IgD-negative memory B cell (primary cell): ENCODE measurements at regions not wholly inside any gene's neighbourhood (a gene's known extent, or its start where the extent isn't known, plus 50 kb on each side); places are given as distances from the start of the nearest gene placed in this dataset.
"Not testable (repeated sequence)": the region's sequence is repeated elsewhere in the genome, so short reads cannot be mapped to it uniquely, and the experiment has no call there.

Experiments
- H3K27ac Mint-ChIP-seq, 3 donors: one replicate each; pipeline ENCODE4 v1.8.0; 2020 to 2022; ENCODE audit warnings: mild to moderate bottlenecking in 3 of 3, mixed read lengths in 3 of 3, moderate library complexity in 1 of 3
- H3K27me3 Mint-ChIP-seq: one replicate; pipeline ENCODE4 v1.8.0; 2021; ENCODE audit warnings: mixed read lengths
- H3K36me3 Mint-ChIP-seq: one replicate; pipeline ENCODE4 v1.8.0; 2020; ENCODE audit warnings: mild to moderate bottlenecking, mixed read lengths
- H3K4me1 Mint-ChIP-seq, 3 donors: one replicate each; pipeline ENCODE4 v1.8.0; 2020 to 2022; ENCODE audit warnings: mixed read lengths in 3 of 3, mild to moderate bottlenecking in 1 of 3
- H3K4me3 Mint-ChIP-seq, 4 donors: one replicate each; pipeline ENCODE4 v1.8.0; 2020 to 2022; ENCODE audit warnings: mild to moderate bottlenecking in 4 of 4, mixed read lengths in 4 of 4, moderate library complexity in 3 of 4
- H3K9me3 Mint-ChIP-seq, 3 donors: one replicate each; pipeline ENCODE4 v1.8.0; 2020 to 2021; ENCODE audit warnings: mixed read lengths in 3 of 3, mild to moderate bottlenecking in 1 of 3

DNA sequence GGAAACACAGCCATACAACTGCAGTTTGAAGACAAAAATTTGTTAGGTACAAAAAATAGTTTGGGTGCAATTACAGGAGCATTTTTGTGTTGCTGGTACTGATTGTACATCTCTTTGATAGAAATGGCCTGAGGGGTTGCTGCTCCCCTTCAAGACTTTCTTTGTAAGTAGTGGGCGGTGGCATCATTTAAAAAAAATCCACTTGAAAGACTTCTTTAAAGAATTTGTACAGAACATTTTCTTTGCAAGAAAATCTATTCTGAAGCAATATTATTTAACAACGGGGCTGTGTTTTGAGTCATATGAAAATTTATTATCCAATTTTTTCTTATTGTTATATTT lies 144.1 kb upstream of the CAV2 start:
- Mint-ChIP-seq H3K27ac (no peak overlapping the region), H3K27me3 (peaks cover 2% of the 10 kb centered on the region), H3K4me1 (no peaks in the 10 kb centered on the region), H3K9me3 (no peaks in the 10 kb centered on the region), H3K4me3 (no peak overlapping the region), H3K36me3 (no peaks in the 10 kb centered on the region)

DNA sequence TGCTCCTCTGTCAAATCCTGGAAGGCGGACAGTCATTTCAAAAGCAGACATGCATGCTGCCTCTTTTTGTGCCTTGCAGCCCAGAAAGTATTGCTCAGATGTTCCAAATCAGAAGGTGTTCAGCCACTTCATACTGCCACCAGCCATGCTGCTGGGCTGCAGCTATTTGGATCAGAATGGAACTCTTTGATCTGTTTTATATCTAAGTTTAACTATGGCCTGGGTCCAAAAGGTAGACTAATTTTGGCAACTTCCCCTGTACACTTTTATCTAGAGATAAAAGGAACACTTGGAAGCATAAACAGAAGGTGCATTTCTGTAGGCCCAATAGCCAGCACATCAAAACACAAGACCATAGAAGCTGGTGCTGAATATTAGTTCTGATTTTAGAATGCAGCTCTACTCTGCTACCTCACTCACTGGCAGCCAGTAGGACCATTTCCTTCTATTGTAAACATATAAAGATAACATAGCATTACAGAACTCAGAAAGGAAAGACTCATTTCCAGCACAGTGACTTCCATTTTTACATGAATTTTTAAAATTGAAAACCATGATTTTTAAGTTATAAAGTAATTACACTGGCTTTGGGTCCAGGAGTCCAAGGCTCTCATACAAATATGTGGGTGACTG lies 143.1 kb upstream of the CAV2 start:
- Mint-ChIP-seq H3K4me1 (no peaks in the 10 kb centered on the region), H3K4me3 (no peak overlapping the region), H3K36me3 (no peaks in the 10 kb centered on the region), H3K27me3 (peaks cover 2% of the 10 kb centered on the region), H3K9me3 (no peaks in the 10 kb centered on the region), H3K27ac (no peak overlapping the region)

DNA sequence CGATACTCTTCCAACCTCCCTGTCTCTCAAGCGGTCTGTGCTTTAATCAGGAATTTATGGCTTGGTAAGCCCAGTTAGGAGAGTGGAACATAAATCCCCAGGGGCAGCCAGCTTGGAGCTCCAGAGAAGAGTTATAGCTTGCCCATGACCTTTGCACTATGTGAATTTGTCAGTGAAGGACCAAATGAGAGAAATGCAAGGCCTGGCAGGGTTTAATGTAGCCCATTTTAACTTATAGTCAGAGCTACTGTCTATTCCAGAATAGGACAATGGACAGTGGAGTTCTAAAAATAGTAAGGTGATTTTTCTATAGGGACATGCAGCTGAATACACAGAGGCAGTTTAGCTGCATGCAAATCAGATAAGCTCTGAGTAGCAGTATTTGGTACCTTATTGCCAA lies 142.6 kb upstream of the CAV2 start:
- H3K4me1 Mint-ChIP-seq: no peaks in the 10 kb centered on the region
- peaks cover 2% of the 10 kb centered on the region for H3K27me3 Mint-ChIP-seq
- H3K4me3 Mint-ChIP-seq: no peak overlapping the region
- H3K9me3 Mint-ChIP-seq: no peaks in the 10 kb centered on the region
- H3K27ac Mint-ChIP-seq: no peak overlapping the region
- no peaks in the 10 kb centered on the region for H3K36me3 Mint-ChIP-seq

DNA sequence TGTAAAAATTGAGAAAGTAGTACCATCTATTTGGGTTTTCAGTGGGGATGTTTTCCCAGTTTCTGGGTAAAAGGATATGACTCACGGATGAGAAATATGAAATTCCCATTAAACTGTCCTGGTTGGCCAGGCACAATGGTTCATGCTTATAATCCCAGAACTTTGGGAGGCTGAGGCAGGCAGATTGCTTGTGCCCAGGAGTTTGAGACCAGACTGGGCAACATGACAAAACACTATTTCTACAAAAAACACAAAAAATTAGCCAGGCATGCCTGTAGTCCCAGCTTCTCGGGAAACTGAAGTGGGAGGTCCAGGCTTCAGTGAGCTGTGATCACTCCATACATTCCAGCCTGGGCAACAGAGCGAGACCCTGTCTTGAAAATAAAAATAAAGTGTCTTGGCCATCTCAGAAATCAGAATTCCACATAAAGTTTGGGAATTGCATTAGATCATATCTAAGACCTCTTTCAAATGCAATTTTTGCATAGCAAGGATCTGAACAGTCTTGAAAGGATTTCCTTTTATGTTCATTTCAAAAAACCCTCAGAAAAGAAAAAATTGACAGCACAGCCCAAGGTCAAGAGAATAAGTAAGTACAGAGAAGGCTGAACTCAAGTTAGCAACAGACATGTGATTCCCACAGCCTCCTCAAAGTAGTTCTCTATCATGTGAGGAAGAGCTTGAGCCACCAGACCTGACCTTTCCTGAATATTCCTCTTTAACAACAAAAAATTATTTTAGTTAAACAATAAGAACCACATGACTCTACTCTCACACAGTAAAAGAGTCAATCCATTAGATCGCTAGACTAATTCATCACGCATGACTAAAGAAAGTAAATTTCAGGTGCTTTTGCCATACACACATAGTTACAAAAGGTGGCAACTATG lies 141.5 kb upstream of the CAV2 start:
- Mint-ChIP-seq H3K4me3 (no peak overlapping the region), H3K27me3 (peaks cover 5% of the 10 kb centered on the region), H3K4me1 (no peaks in the 10 kb centered on the region), H3K9me3 (no peaks in the 10 kb centered on the region), H3K36me3 (no peaks in the 10 kb centered on the region), H3K27ac (no peak overlapping the region)

DNA sequence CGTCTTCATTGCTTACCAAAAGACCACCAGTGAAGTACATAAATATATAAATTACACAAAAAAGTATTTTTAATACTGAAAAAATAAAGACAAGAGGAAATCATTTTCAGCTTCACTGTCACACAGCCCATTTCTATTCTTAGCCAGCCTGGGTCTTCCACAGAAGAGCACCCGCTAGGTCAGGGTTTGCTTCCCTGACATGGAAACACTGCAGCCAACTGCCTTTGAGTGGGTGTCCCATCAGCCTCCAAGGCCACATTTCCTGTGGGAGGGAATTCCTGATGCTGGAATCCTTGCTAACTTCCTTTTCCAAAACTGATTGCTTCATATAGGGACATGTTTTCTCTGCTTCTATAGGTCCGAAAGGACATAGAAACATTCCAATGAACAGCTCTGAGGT lies 137.8 kb upstream of the CAV2 start:
- no peaks in the 10 kb centered on the region for H3K36me3 Mint-ChIP-seq

DNA sequence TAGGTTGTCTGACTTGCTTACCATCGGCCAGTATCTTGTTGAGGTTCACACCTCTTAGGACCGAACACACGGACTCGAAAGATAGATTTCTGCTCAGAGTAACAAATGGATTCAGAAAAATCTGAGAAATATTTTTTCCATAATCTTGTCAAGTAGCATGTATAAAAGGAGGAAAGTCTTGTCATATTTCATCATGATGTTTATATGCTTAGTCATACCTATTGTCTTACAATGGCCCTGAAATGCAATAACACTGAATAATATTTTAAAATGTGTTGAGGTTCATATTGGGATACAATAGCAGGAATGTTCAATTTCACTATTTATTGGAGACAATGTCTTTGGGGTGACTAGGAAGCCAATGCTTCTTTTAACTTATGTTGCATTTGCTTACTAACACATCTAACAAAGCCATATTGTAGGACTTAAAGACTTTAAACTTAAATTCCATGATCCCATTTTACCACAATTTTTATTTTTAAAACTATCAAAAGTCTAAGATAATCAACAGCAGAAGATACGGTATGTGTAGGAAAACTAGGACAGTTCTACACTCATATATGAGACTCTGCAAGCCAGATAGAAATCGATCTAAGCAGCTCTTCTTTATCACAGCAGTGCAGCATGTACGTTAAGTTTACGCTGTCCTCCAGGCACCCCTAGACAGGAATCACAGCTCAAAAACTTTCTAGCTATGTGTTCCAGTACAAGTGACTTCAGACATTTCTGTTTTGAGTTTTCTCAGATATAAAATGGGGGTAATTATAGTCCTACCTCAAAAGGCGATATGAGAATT lies 135.7 kb upstream of the CAV2 start:
- Mint-ChIP-seq H3K4me1 (no peaks in the 10 kb centered on the region), H3K9me3 (no peaks in the 10 kb centered on the region), H3K36me3 (no peaks in the 10 kb centered on the region), H3K4me3 (no peak overlapping the region), H3K27ac (no peak overlapping the region), H3K27me3 (peaks cover 10% of the 10 kb centered on the region)

More for the DNA sequence above, 137.8 kb upstream of the CAV2 start:
- Mint-ChIP-seq H3K27me3 (peaks cover 10% of the 10 kb centered on the region), H3K9me3 (no peaks in the 10 kb centered on the region), H3K4me1 (no peaks in the 10 kb centered on the region), H3K4me3 (no peak overlapping the region), H3K27ac (no peak overlapping the region)

DNA sequence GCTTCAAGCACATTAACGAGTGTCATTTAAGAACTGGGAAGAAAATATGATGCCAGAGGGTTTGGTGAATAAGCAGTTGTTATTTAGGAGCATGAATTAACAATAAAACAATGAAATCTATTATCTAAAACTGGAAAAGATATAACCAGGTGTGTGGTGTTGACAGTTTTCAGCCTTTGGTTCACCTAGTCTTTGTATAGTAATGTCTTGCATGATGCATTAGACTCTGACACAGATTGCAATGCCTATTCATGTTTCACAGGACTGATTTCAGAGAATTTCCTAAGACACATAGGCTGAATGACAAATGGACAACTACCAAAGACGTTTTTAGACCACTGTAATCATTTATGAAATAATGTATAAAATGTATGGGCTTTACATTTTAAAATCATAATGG lies 135.1 kb upstream of the CAV2 start:
- Mint-ChIP-seq H3K36me3 (no peaks in the 10 kb centered on the region), H3K4me3 (no peak overlapping the region), H3K9me3 (no peaks in the 10 kb centered on the region), H3K4me1 (no peaks in the 10 kb centered on the region), H3K27ac (no peak overlapping the region), H3K27me3 (peaks cover 10% of the 10 kb centered on the region)

DNA sequence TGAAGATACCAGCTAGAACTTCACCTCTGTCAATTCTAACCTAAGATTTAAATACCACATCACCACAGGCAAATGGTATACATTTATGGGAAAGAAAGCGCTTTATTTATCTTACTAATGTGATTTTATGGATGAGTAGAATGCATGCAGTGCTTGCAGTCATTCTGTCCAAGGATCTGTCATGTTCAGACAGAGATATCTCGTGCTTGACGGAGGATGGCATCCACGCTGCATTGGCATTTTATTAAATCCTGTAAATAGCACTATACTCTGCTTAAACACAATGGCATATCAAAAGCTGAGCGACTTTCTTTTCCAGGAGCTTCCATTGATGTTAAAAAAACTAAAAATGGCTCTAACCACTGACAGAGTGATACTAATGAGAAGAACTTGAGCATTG lies 133.7 kb upstream of the CAV2 start:
- Mint-ChIP-seq H3K36me3 (no peaks in the 10 kb centered on the region), H3K4me1 (no peaks in the 10 kb centered on the region), H3K27me3 (peaks cover 14% of the 10 kb centered on the region), H3K9me3 (no peaks in the 10 kb centered on the region), H3K4me3 (no peak overlapping the region), H3K27ac (no peak overlapping the region)

DNA sequence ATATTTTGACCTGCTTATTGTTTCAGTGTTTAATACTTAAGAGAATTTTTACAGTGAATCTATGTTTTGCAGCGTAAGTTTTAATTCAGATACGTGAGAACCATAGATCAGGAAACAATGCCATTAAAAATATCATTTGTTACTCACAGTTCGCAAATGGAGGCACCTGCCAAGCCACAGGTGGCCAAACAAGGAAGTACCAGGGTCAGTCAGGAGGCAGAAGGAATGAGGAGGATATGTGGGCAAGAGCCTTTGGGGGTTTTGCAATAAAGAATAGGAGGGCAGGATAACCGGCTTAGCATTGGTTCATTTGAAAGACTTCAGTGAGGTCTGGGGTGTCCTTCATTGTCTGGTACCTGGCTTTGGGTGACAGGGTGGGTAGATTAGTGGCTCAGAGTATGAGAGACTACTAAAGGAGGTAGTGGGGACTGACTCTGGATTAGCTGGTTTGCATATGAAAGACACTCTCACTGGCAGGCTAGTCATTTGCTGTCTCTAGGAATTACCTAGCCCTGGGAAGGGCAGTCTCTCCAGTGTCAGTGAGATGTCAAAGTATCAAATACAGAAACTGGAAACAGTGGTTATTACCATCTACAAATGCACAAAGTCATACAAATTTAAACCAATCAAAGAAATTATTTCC lies 132.2 kb upstream of the CAV2 start:
- H3K27me3 Mint-ChIP-seq: peaks cover 11% of the 10 kb centered on the region
- H3K4me3 Mint-ChIP-seq: no peak overlapping the region
- H3K36me3 Mint-ChIP-seq: no peaks in the 10 kb centered on the region
- H3K27ac Mint-ChIP-seq: no peak overlapping the region
- H3K9me3 Mint-ChIP-seq: no peaks in the 10 kb centered on the region
- H3K4me1 Mint-ChIP-seq: peaks cover 0 to 1% (median 0%) of the 10 kb centered on the region in 3 donors

DNA sequence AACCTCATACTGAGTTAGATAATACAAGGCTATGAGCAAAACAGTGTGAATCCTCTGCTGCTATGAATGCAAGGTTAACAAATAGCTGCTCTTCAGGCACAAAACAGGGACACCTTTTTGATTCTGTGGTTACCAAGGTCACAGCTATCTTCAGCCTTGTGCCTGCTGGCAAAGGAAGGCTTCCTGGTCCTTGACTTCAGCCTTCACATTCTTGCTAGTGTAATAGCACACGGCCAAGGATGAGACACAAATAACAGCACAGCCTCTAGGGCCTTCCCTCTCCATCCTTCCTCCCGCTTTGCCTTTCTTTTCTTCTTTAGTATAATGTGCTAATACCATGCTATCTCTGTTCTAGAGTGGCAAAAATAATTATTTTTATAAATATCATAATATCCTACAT lies 130.6 kb upstream of the CAV2 start:
- peaks cover 0 to 4% (median 0%) of the 10 kb centered on the region in 3 donors for H3K9me3 Mint-ChIP-seq
- no peaks in the 10 kb centered on the region for H3K36me3 Mint-ChIP-seq
- peaks cover 0 to 1% (median 0%) of the 10 kb centered on the region in 3 donors for H3K4me1 Mint-ChIP-seq
- H3K4me3 Mint-ChIP-seq: no peak overlapping the region
- H3K27ac Mint-ChIP-seq: no peak overlapping the region
- peaks cover 8% of the 10 kb centered on the region for H3K27me3 Mint-ChIP-seq

DNA sequence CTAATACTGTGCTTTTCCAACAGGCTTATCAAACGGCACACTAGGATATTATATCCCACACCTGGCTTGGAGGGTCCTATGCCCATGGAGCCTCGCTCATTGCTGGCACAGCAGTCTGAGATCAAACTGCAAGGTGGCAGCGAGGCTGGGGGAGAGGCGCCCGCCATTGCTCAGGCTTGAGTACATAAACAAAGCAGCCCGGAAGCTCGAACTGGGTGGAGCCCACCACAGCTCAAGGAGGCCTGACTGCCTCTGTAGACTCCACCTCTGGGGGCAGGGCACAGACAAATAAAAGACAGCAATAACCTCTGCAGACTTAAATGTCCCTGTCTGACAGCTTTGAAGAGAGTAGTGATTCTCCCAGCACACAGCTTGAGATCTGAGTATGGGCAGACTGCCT lies 128.0 kb upstream of the CAV2 start:
- not testable (repeated sequence) for H3K4me3 Mint-ChIP-seq, H3K36me3 Mint-ChIP-seq, H3K9me3 Mint-ChIP-seq, H3K27ac Mint-ChIP-seq, H3K4me1 Mint-ChIP-seq, H3K27me3 Mint-ChIP-seq

DNA sequence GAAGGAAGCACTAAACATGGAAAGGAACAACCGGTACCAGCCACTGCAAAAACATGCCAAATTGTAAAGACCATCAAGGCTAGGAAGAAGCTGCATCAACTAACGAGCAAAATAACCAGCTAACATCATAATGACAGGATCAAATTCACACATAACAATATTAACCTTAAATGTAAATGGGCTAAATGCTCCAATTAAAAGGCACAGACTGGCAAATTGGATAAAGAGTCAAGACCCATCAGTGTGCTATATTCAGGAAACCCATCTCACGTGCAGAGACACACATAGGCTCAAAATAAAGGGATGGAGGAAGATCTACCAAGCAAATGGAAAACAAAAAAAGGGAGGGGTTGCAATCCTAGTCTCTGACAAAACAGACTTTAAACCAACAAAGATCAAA lies 126.3 kb upstream of the CAV2 start:
- not testable (repeated sequence) for H3K27me3 Mint-ChIP-seq, H3K4me3 Mint-ChIP-seq, H3K36me3 Mint-ChIP-seq, H3K9me3 Mint-ChIP-seq, H3K4me1 Mint-ChIP-seq, H3K27ac Mint-ChIP-seq

DNA sequence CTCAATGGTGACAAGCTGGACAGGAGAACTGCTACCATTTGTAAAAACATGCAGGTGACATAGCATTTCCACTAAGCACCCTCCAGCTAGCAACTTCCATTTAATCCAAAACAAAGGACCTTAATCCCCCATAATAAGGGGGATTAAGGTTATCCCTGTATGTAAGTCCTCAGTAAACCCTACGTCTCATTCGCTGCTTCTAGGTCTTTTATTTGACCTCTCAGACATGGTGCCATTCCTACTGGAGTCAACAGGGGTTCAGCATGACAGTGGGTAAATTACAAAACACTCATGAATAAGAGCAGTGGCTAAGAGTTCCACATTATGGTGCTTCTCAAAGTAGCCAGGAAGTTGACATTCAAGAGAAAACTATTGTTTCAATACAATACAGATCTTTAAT lies 121.8 kb upstream of the CAV2 start:
- Mint-ChIP-seq H3K27me3 (peaks cover 3% of the 10 kb centered on the region), H3K4me3 (no peak overlapping the region), H3K9me3 (peaks cover 0 to 4% (median 1%) of the 10 kb centered on the region in 3 donors), H3K36me3 (no peaks in the 10 kb centered on the region), H3K4me1 (no peaks in the 10 kb centered on the region), H3K27ac (no peak overlapping the region)

DNA sequence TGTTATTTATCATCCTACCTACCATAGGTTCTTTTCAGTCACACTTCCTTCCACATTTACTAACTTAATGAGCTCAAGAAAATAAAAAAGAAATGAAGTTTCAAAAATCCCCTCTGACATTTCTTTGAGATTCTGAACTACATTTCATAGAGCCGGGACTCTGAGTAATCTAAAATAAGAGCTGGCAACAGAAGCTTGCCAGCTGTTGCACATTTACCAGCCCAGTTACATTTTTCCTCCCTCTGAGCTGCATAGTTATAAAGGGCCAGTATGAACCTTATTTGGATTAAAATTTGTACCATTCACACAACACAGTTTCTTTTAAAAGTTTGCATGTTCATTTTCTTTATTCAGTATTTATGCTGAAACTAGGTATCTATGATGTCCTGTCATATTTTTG lies 119.5 kb upstream of the CAV2 start:
- Mint-ChIP-seq H3K36me3 (no peaks in the 10 kb centered on the region), H3K4me3 (no peak overlapping the region), H3K27ac (no peak overlapping the region), H3K9me3 (peaks cover 0 to 1% (median 1%) of the 10 kb centered on the region in 3 donors), H3K4me1 (no peaks in the 10 kb centered on the region), H3K27me3 (peaks cover 3% of the 10 kb centered on the region)

DNA sequence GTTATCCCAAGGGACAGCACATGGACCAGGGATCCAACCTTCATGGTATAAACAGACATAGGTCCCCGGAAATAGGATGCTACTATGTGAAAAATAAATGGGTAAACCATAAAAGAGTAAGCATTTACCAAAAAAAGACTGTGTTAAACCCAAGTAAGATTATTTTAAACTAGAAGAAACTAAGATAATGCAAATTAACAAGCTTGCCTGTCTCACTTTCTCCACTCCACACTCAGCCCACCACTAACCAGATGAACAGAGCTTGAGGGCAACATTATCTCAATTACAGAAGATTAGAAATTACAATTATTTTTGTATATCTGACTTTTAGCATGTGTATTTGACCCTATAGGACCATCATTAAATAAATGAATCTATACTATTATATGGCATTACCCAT lies 117.2 kb upstream of the CAV2 start:
- no peaks in the 10 kb centered on the region for H3K36me3 Mint-ChIP-seq
- peaks cover 3% of the 10 kb centered on the region for H3K27me3 Mint-ChIP-seq
- H3K9me3 Mint-ChIP-seq: peaks cover 0 to 1% (median 0%) of the 10 kb centered on the region in 3 donors
- no peak overlapping the region for H3K27ac Mint-ChIP-seq
- H3K4me1 Mint-ChIP-seq: no peaks in the 10 kb centered on the region
- H3K4me3 Mint-ChIP-seq: no peak overlapping the region
